ENCODE measurements at regions not wholly inside any gene's neighbourhood (a gene's known extent, or its start where the extent isn't known, plus 50 kb on each side); places are given as distances from the start of the nearest gene placed in this dataset.

- no peak overlapping the region for H3K27ac ChIP-seq (replicated peaks)
- no peak overlapping the region for H3K4me3 ChIP-seq (replicated peaks; ENCODE audit: insufficient read depth, low read length)
- no peak for DNase-seq (ENCODE audit: low read depth in 1 of 2, low spot score in 1 of 2)
- no peak for TF ChIP-seq SPI1 (IDR thresholded peaks at IDR 0.05; ENCODE audit: borderline replicate concordance, low read depth)
- no peak for TF ChIP-seq GABPA (IDR thresholded peaks at IDR 0.05; ENCODE audit: low read depth)
- TF ChIP-seq POLR2AphosphoS5 (IDR thresholded peaks at IDR 0.05; ENCODE audit: low read depth): no peak
- TF ChIP-seq REST (IDR thresholded peaks at IDR 0.05; ENCODE audit: insufficient replicate concordance, low read depth): no peak
- TF ChIP-seq, protein P1, sequence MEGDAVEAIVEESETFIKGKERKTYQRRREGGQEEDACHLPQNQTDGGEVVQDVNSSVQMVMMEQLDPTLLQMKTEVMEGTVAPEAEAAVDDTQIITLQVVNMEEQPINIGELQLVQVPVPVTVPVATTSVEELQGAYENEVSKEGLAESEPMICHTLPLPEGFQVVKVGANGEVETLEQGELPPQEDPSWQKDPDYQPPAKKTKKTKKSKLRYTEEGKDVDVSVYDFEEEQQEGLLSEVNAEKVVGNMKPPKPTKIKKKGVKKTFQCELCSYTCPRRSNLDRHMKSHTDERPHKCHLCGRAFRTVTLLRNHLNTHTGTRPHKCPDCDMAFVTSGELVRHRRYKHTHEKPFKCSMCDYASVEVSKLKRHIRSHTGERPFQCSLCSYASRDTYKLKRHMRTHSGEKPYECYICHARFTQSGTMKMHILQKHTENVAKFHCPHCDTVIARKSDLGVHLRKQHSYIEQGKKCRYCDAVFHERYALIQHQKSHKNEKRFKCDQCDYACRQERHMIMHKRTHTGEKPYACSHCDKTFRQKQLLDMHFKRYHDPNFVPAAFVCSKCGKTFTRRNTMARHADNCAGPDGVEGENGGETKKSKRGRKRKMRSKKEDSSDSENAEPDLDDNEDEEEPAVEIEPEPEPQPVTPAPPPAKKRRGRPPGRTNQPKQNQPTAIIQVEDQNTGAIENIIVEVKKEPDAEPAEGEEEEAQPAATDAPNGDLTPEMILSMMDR (IDR thresholded peaks at IDR 0.05; ENCODE audit: insufficient read depth, low read length): no peak
- H3K27me3 ChIP-seq (ENCODE audit: insufficient read depth, poor library complexity, severe bottlenecking): no peaks in the 10 kb centered on the region
Measured at GRCh38 chr7:116436305-116436826, 63.2 kb upstream of the CAV2 start.

GRCh38 chr7:116438267-116438666 is 61.3 kb upstream of the CAV2 start:
- Histone ChIP-seq H3K4me3 (replicated peaks; ENCODE audit: insufficient read depth, low read length) (no peak overlapping the region), H3K27me3 (ENCODE audit: insufficient read depth, poor library complexity, severe bottlenecking) (no peaks in the 10 kb centered on the region), H3K27ac (replicated peaks) (no peak overlapping the region)
- DNase-seq (ENCODE audit: low read depth in 1 of 2, low spot score in 1 of 2): no peak
- no peak for TF ChIP-seq SPI1 (IDR thresholded peaks at IDR 0.05; ENCODE audit: borderline replicate concordance, low read depth)
- TF ChIP-seq, protein P1 (IDR thresholded peaks at IDR 0.05; ENCODE audit: insufficient read depth, low read length): no peak
- no peak for TF ChIP-seq POLR2AphosphoS5 (IDR thresholded peaks at IDR 0.05; ENCODE audit: low read depth)
- no peak for TF ChIP-seq GABPA (IDR thresholded peaks at IDR 0.05; ENCODE audit: low read depth)
- no peak for TF ChIP-seq REST (IDR thresholded peaks at IDR 0.05; ENCODE audit: insufficient replicate concordance, low read depth)

GRCh38 chr7:116439005-116439404 is 60.5 kb upstream of the CAV2 start:
- Histone ChIP-seq H3K4me3 (replicated peaks; ENCODE audit: insufficient read depth, low read length) (no peak overlapping the region), H3K27me3 (ENCODE audit: insufficient read depth, poor library complexity, severe bottlenecking) (no peaks in the 10 kb centered on the region), H3K27ac (replicated peaks) (no peak overlapping the region)
- DNase-seq (ENCODE audit: low read depth in 1 of 2, low spot score in 1 of 2): no peak
- TF ChIP-seq GABPA (IDR thresholded peaks at IDR 0.05; ENCODE audit: low read depth) (no peak), REST (IDR thresholded peaks at IDR 0.05; ENCODE audit: insufficient replicate concordance, low read depth) (no peak), POLR2AphosphoS5 (IDR thresholded peaks at IDR 0.05; ENCODE audit: low read depth) (no peak), SPI1 (IDR thresholded peaks at IDR 0.05; ENCODE audit: borderline replicate concordance, low read depth) (no peak)
- TF ChIP-seq, protein P1 (IDR thresholded peaks at IDR 0.05; ENCODE audit: insufficient read depth, low read length): no peak

All from HL-60 (cell line).